ENCODE measurements at regions not wholly inside any gene's neighbourhood (a gene's known extent, or its start where the extent isn't known, plus 50 kb on each side); places are given as distances from the start of the nearest gene placed in this dataset.
A peak's percentile ranks its signal among the peaks of the same experiment; 100 is the strongest.

GRCh38 chr13:64272681-64273080 lies 2857.0 kb upstream of the PCDH20 start:
- DNase-seq (ENCODE audit: low spot score), result no peak

GRCh38 chr13:64266024-64266423 lies 2850.4 kb upstream of the PCDH20 start:
- no peak for DNase-seq (ENCODE audit: low spot score)

GRCh38 chr13:64263285-64263684 lies 2847.6 kb upstream of the PCDH20 start:
- DNase-seq (ENCODE audit: low spot score), result no peak

- DNase-seq (ENCODE audit: low spot score), result no peak
Observed at GRCh38 chr13:64256751-64257150, 2841.1 kb upstream of the PCDH20 start.

- DNase-seq (ENCODE audit: low spot score), result no peak
Observed at GRCh38 chr13:64255988-64256387, 2840.3 kb upstream of the PCDH20 start.

GRCh38 chr13:64248371-64249065 lies 2832.9 kb upstream of the PCDH20 start:
- no peak for DNase-seq (ENCODE audit: low spot score)

- no peak for DNase-seq (ENCODE audit: low spot score)
Observed at GRCh38 chr13:64239372-64239771, 2823.7 kb upstream of the PCDH20 start.

DNA sequence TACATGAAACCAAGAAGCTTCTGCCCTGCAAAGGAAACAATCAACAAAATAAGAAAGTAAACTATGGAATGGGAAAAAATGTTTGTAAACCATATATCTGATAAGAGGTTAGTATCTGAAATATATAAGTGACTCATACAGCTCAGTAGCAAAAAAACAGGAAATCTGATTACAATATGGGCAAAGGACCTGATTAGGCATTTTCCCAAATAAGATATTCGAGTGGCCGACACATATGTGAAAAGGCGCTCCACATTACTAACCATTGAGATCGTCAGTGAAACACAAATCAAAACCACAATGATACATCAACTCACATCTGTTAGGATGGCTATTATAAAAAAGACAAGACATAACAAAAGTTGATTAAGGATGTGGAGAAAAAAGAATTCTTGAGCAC lies 2818.6 kb upstream of the PCDH20 start:
- no peak for DNase-seq (ENCODE audit: low spot score)

GRCh38 chr13:64223016-64223415 lies 2807.4 kb upstream of the PCDH20 start:
- no peak for DNase-seq (ENCODE audit: low spot score)

- DNase-seq (ENCODE audit: low spot score), result no peak
Observed at GRCh38 chr13:64206430-64207225, 2791.0 kb upstream of the PCDH20 start.

DNA sequence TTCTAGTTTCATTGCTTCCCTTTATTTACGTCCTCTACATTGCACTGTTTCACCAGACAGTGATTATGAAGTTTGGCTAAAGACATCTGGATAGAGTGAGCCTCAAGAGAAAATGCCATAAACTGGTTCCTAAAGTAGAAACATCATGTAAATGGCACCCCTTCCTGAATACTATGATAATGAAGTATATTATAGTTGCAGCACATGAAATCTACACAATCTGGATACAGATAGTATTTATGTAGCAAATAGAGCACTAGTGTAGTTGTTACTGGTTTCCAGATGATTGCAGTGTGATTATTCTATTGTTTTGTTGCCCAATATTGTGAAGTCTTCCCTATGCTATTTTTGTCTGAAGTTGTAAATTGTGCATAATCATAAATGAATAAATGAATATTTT lies 2786.9 kb upstream of the PCDH20 start:
- DNase-seq (ENCODE audit: low spot score), result no peak

- no peak for DNase-seq (ENCODE audit: low spot score)
Observed at GRCh38 chr13:64197232-64197631, 2781.6 kb upstream of the PCDH20 start.

DNA sequence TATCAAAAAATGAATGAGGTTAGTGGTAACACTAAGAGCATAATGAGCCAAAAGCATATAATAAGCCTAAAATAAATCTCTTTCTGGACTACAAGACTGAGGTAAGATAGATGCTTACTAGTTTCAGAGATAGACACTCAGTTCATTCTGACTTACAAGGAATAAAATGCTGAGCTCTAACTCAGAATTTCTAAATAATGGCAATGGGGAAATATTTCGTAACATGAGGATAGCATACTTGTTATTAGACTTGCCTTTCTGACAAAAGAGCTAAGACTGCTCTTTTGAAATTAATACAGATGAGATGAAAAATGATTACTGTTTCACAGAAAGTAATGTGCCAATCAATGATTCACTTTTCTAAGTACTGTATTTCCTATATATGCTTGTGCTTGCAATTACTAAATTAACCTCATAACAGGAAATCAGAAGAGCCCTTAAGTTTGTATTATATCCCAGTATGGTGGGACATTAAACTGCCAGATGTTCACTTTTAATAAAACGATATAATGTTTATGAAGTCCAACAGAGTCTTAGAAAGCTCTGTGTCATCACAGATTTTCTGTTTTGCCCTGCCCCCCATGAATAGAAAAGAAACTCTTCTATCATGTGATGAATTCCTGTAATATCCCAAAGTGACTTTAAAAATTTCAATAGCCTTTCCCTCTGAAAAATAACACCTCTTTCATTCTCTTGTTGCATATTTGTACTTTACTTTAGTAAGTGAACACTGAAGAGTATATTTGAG lies 2771.0 kb upstream of the PCDH20 start:
- DNase-seq (ENCODE audit: low spot score), result no peak

DNA sequence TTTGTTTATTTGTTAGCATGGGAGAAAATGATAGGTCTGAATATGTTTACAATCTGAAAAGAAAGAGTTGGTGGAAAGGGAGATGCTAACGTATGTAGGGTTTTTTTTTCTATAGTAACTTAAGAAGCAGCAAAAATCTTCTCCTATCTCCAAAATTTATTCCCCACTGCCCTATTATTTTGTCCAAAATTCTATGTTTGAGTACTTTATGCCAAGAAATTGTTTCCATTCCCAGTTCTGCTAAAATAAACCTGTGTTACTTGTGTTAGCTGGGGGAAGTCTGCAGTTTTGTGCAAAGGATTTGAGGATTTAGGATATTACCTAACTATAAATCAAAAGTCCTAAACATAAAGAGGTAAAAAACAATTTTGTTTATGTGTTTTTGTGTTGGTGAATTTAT lies 2770.4 kb upstream of the PCDH20 start:
- no peak for DNase-seq (ENCODE audit: low spot score)

DNA sequence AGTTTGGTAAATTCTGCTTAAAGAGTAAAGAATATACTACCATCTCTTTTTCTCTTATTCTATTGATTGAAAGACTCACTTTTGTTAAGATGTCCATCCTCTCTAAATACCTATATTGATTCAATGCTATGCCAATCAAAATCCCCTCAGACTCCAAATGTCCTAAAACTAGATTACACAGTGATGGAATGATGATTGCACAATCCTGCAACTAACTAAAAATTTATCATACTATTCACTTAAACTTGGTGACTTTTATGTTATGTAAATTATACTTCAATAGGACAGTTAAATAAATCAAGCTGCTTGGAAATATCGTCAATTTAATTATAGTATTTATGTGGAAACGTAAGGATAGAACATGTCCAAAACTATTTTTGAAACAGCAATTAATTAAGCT lies 2765.1 kb upstream of the PCDH20 start:
- no peak for DNase-seq (ENCODE audit: low spot score)

GRCh38 chr13:64165826-64166225 lies 2750.2 kb upstream of the PCDH20 start:
- no peak for DNase-seq (ENCODE audit: low spot score)

DNA sequence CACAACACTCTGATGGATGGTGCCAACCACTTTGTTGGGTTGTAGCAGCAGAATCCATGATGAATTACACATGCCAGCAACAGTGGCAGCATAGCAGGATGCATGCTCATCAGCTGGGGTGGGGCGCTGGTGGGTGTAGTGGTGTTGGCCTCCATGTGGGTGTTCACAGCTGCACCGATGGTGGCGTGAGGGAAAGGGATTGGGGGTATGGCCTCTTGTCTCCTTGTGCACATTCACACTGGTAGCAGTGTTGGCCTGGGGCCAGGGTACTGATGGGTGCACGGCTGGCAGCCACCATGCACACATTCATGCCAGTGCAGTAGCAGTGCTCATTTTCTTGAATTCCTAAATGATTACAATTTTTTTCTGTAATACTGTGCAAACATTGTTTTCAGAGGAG lies 2748.8 kb upstream of the PCDH20 start:
- no peak for DNase-seq (ENCODE audit: low spot score)

GRCh38 chr13:64160479-64160878 lies 2744.8 kb upstream of the PCDH20 start:
- DNase-seq (ENCODE audit: low spot score), result no peak

GRCh38 chr13:64158908-64159307 lies 2743.3 kb upstream of the PCDH20 start:
- no peak for DNase-seq (ENCODE audit: low spot score)

GRCh38 chr13:64154514-64154913 lies 2738.9 kb upstream of the PCDH20 start:
- DNase-seq (ENCODE audit: low spot score), result no peak

DNA sequence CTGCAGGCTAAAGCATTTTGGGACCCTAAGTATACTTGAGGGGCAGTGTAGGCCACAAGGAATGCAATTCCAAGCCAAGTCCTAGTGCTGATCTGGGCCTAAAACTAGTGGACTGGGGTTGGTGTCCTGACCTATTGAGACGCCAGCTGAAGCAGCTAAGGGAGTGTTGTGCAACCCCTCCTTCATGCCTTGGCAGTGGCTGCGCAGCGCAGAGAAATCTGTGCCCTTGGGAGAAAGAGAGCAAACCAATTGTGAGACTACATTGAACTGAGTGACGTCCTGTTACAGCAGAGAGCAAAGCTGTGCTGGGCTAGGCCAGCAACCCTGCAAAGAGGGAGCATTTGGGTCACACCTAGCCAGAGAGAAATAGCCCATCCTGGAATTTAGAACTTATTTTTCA lies 2715.0 kb upstream of the PCDH20 start:
- DNase-seq (ENCODE audit: low spot score), result peak; percentile 9

GRCh38 chr13:64130171-64130570 lies 2714.5 kb upstream of the PCDH20 start:
- peak; percentile 18 for DNase-seq (ENCODE audit: low spot score)

All from mesenteric fat pad (tissue), 1 donor.